ENCODE measurements at regions not wholly inside any gene's neighbourhood (a gene's known extent, or its start where the extent isn't known, plus 50 kb on each side); places are given as distances from the start of the nearest gene placed in this dataset.

DNA sequence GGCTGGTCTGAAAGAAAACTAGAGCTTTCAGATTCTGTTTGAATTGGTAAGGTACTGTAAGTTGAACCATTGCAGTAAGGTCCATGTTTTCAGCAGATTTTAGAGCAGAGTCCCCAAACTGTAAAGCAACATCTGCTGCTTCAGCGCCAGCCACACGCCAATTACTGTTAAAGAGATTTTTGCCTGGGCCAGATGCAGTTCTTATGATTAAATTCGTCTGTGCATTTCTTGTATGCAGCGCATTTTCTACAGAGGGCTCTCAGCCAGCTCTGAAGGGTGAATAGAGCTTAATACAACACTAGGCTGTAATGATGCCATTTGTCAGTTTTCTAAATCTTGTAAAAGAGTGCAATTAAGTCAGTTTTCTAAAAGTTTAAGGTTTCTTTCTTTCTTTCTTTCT is 246.3 kb downstream of the COX7C start:
- H3K79me2 ChIP-seq (ENCODE audit: control insufficient read depth, insufficient read depth, low read length): no peaks in the 10 kb centered on the region
- no peak overlapping the region for H3K9ac ChIP-seq (ENCODE audit: insufficient read depth, low read length)
- H3K9me3 ChIP-seq (ENCODE audit: control insufficient read depth, insufficient read depth, low read depth, low read length): no peaks in the 10 kb centered on the region
- H2AFZ ChIP-seq (ENCODE audit: low read length): no peak overlapping the region
- no peak overlapping the region for H3K4me2 ChIP-seq (ENCODE audit: extremely low read depth, insufficient read depth, low read length)
- H3K27ac ChIP-seq (ENCODE audit: insufficient read depth, low read length): no peak overlapping the region
- H3K4me3 ChIP-seq (replicated peaks in 1 of 4; ENCODE audit: control extremely low read depth in 1 of 4, insufficient read depth in 1 of 4, low read depth in 3 of 4, low read length in 4 of 4): no peak overlapping the region
- H3K36me3 ChIP-seq (ENCODE audit: control insufficient read depth, insufficient read depth, low read length): no peaks in the 10 kb centered on the region
- no peak for DNase-seq (ENCODE audit: low read depth in 2 of 2)
- no peaks in the 10 kb centered on the region for H3K27me3 ChIP-seq (ENCODE audit: control insufficient read depth, insufficient read depth, low read length)
- TF ChIP-seq, protein P1, sequence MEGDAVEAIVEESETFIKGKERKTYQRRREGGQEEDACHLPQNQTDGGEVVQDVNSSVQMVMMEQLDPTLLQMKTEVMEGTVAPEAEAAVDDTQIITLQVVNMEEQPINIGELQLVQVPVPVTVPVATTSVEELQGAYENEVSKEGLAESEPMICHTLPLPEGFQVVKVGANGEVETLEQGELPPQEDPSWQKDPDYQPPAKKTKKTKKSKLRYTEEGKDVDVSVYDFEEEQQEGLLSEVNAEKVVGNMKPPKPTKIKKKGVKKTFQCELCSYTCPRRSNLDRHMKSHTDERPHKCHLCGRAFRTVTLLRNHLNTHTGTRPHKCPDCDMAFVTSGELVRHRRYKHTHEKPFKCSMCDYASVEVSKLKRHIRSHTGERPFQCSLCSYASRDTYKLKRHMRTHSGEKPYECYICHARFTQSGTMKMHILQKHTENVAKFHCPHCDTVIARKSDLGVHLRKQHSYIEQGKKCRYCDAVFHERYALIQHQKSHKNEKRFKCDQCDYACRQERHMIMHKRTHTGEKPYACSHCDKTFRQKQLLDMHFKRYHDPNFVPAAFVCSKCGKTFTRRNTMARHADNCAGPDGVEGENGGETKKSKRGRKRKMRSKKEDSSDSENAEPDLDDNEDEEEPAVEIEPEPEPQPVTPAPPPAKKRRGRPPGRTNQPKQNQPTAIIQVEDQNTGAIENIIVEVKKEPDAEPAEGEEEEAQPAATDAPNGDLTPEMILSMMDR (conservative IDR thresholded peaks at IDR 0.05 in 1 of 2, IDR thresholded peaks at IDR 0.05 in 1 of 2; ENCODE audit: low read depth in 1 of 2, low read length in 2 of 2): no peak
- no peak for TF ChIP-seq EZH2 (IDR thresholded peaks at IDR 0.05; ENCODE audit: low read length, missing control alignments)
- H3K4me1 ChIP-seq (ENCODE audit: control insufficient read depth, extremely low read depth, insufficient read depth, low read length): no peaks in the 10 kb centered on the region
- H4K20me1 ChIP-seq (ENCODE audit: control insufficient read depth, extremely low read depth, insufficient read depth, low read length): no peaks in the 10 kb centered on the region

DNA sequence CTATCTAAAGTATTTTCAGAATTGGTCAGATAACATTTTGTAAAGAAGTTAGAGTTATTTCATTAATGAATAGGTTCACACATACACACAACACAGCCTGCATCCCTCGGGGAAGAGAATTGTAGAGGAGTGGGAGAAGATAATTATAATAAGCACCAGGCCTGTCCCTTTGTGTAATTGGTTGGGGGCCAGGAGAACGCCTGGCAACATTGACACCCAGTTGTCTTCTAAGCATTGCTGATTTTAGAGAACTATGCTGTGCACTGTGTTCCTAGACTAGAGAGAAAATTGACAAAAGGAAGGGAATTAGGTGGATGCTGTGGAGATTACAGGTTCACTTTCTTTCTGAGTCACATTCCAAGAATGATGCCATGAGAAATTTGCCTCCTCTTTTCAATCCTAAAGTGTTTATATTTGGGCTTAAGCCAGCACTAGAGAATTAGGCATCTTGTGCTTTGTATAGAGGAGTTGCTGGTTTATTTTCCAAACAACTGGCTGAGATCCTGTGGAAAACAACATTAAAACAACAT is 247.6 kb downstream of the COX7C start:
- no peaks in the 10 kb centered on the region for H3K36me3 ChIP-seq (ENCODE audit: control insufficient read depth, insufficient read depth, low read length)
- no peaks in the 10 kb centered on the region for H3K27me3 ChIP-seq (ENCODE audit: control insufficient read depth, insufficient read depth, low read length)
- H4K20me1 ChIP-seq (ENCODE audit: control insufficient read depth, extremely low read depth, insufficient read depth, low read length): no peaks in the 10 kb centered on the region
- no peak overlapping the region for H3K27ac ChIP-seq (ENCODE audit: insufficient read depth, low read length)
- H3K79me2 ChIP-seq (ENCODE audit: control insufficient read depth, insufficient read depth, low read length): no peaks in the 10 kb centered on the region
- peak in 1 of 2 donors; percentile 9 for DNase-seq (ENCODE audit: low read depth in 2 of 2)
- TF ChIP-seq, protein P1 (conservative IDR thresholded peaks at IDR 0.05 in 1 of 2, IDR thresholded peaks at IDR 0.05 in 1 of 2; ENCODE audit: low read depth in 1 of 2, low read length in 2 of 2): no peak
- no peak for TF ChIP-seq EZH2 (IDR thresholded peaks at IDR 0.05; ENCODE audit: low read length, missing control alignments)
- no peak overlapping the region for H3K4me3 ChIP-seq (replicated peaks in 1 of 4; ENCODE audit: control extremely low read depth in 1 of 4, insufficient read depth in 1 of 4, low read depth in 3 of 4, low read length in 4 of 4)
- no peak overlapping the region for H3K9ac ChIP-seq (ENCODE audit: insufficient read depth, low read length)
- H2AFZ ChIP-seq (ENCODE audit: low read length): no peak overlapping the region
- no peaks in the 10 kb centered on the region for H3K9me3 ChIP-seq (ENCODE audit: control insufficient read depth, insufficient read depth, low read depth, low read length)
- H3K4me2 ChIP-seq (ENCODE audit: extremely low read depth, insufficient read depth, low read length): no peak overlapping the region
- no peaks in the 10 kb centered on the region for H3K4me1 ChIP-seq (ENCODE audit: control insufficient read depth, extremely low read depth, insufficient read depth, low read length)

DNA sequence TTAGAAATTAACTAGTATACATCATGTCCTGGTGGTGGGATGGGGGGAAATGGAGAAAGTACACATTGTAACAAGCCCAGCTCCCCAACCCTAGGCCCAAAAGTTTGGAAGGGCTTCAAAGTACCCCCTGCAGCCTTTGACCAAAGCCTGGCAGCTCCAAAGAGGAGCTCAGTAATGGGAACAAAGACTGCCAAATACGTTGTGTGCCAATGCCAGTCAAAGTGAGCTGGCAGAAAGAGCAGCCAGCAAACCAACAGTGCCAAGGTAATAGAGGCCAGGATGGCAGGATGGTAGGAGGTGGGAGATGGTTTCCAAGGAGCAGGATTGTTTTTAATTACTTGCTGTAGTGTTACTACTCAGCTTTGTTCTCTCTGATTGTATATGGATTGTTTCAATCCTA is 248.3 kb downstream of the COX7C start:
- no peaks in the 10 kb centered on the region for H3K79me2 ChIP-seq (ENCODE audit: control insufficient read depth, insufficient read depth, low read length)
- no peaks in the 10 kb centered on the region for H3K36me3 ChIP-seq (ENCODE audit: control insufficient read depth, insufficient read depth, low read length)
- no peak overlapping the region for H2AFZ ChIP-seq (ENCODE audit: low read length)
- H3K27me3 ChIP-seq (ENCODE audit: control insufficient read depth, insufficient read depth, low read length): no peaks in the 10 kb centered on the region
- H3K4me2 ChIP-seq (ENCODE audit: extremely low read depth, insufficient read depth, low read length): no peak overlapping the region
- H3K27ac ChIP-seq (ENCODE audit: insufficient read depth, low read length): no peak overlapping the region
- H3K4me1 ChIP-seq (ENCODE audit: control insufficient read depth, extremely low read depth, insufficient read depth, low read length): no peaks in the 10 kb centered on the region
- H4K20me1 ChIP-seq (ENCODE audit: control insufficient read depth, extremely low read depth, insufficient read depth, low read length): no peaks in the 10 kb centered on the region
- no peak overlapping the region for H3K9ac ChIP-seq (ENCODE audit: insufficient read depth, low read length)
- H3K4me3 ChIP-seq (replicated peaks in 1 of 4; ENCODE audit: control extremely low read depth in 1 of 4, insufficient read depth in 1 of 4, low read depth in 3 of 4, low read length in 4 of 4): no peak overlapping the region
- DNase-seq (ENCODE audit: low read depth in 2 of 2): no peak
- TF ChIP-seq, protein P1 (conservative IDR thresholded peaks at IDR 0.05 in 1 of 2, IDR thresholded peaks at IDR 0.05 in 1 of 2; ENCODE audit: low read depth in 1 of 2, low read length in 2 of 2): no peak
- no peak for TF ChIP-seq EZH2 (IDR thresholded peaks at IDR 0.05; ENCODE audit: low read length, missing control alignments)
- no peaks in the 10 kb centered on the region for H3K9me3 ChIP-seq (ENCODE audit: control insufficient read depth, insufficient read depth, low read depth, low read length)
